ENCODE measurements at regions not wholly inside any gene's neighbourhood (a gene's known extent, or its start where the extent isn't known, plus 50 kb on each side); places are given as distances from the start of the nearest gene placed in this dataset.

GRCh38 chr9:16278326-16278999, 592.0 kb downstream of the BNC2 start:
- H3K4me1 Mint-ChIP-seq = no peaks in the 10 kb centered on the region
- no peaks in the 10 kb centered on the region for H3K9me3 Mint-ChIP-seq
- DNase-seq (ENCODE audit: low spot score) = no peak
- no peak for ATAC-seq
- no peak overlapping the region for H3K4me3 Mint-ChIP-seq
- no peak overlapping the region for H3K27ac Mint-ChIP-seq
- no peaks in the 10 kb centered on the region for H3K36me3 Mint-ChIP-seq
- TF ChIP-seq ZNF121 (CRISPR knock-in tag; IDR thresholded peaks at IDR 0.05) (no peak), ZNF671 (CRISPR knock-in tag; IDR thresholded peaks at IDR 0.05) (no peak), EMX1 (CRISPR knock-in tag; IDR thresholded peaks at IDR 0.05) (no peak), RELA (CRISPR knock-in tag; IDR thresholded peaks at IDR 0.05; ENCODE audit: borderline replicate concordance) (no peak), ZNF416 (CRISPR knock-in tag; IDR thresholded peaks at IDR 0.05) (no peak), ZNF512 (CRISPR knock-in tag; IDR thresholded peaks at IDR 0.05; ENCODE audit: borderline replicate concordance) (no peak), IRF2 (CRISPR knock-in tag; IDR thresholded peaks at IDR 0.05; ENCODE audit: borderline replicate concordance, low read depth) (no peak), ZNF532 (CRISPR knock-in tag; IDR thresholded peaks at IDR 0.05; ENCODE audit: borderline replicate concordance) (no peak), SMAD4 (CRISPR knock-in tag; IDR thresholded peaks at IDR 0.05) (no peak), STAT6 (CRISPR knock-in tag; conservative IDR thresholded peaks at IDR 0.05; ENCODE audit: low read depth) (no peak)
- ChIA-PET CTCF (interaction anchor here (1.1 kb wide), 1 partner anchor 11 kb away, joined by 3 read pairs; no protein-coding TSS in a partner anchor), POLR2A (no interaction called here)
- no peaks in the 10 kb centered on the region for H3K27me3 Mint-ChIP-seq (ENCODE audit: low read depth)

- Mint-ChIP-seq H3K36me3 (no peaks in the 10 kb centered on the region), H3K9me3 (peaks cover 5% of the 10 kb centered on the region), H3K4me1 (no peaks in the 10 kb centered on the region), H3K27me3 (ENCODE audit: low read depth) (no peaks in the 10 kb centered on the region), H3K4me3 (no peak overlapping the region), H3K27ac (no peak overlapping the region)
- TF ChIP-seq TCF7 (CRISPR knock-in tag; IDR thresholded peaks at IDR 0.05; ENCODE audit: low read depth) = no peak
- TF ChIP-seq TEAD1 (CRISPR knock-in tag; IDR thresholded peaks at IDR 0.05) = no peak
- no peak for TF ChIP-seq ZNF671 (CRISPR knock-in tag; IDR thresholded peaks at IDR 0.05)
- CTCF ChIA-PET = no interaction called here
- POLR2A ChIA-PET = no interaction called here
- DNase-seq (ENCODE audit: low spot score) (no peak), ATAC-seq (no peak)
Observed at GRCh38 chr9:16281707-16282106, 588.8 kb downstream of the BNC2 start.

- no peak overlapping the region for H3K4me3 Mint-ChIP-seq
- ChIA-PET POLR2A (no interaction called here), CTCF (no interaction called here)
- DNase-seq (ENCODE audit: low spot score) = no peak
- no peak for ATAC-seq
- H3K36me3 Mint-ChIP-seq = no peaks in the 10 kb centered on the region
- H3K27me3 Mint-ChIP-seq (ENCODE audit: low read depth) = no peaks in the 10 kb centered on the region
- no peaks in the 10 kb centered on the region for H3K4me1 Mint-ChIP-seq
- no peak overlapping the region for H3K27ac Mint-ChIP-seq
- peaks cover 8% of the 10 kb centered on the region for H3K9me3 Mint-ChIP-seq
- TF ChIP-seq ZBTB43 (CRISPR knock-in tag; IDR thresholded peaks at IDR 0.05) = no peak
- no peak for TF ChIP-seq ZNF281 (CRISPR knock-in tag; IDR thresholded peaks at IDR 0.05)
- TF ChIP-seq CBFB (CRISPR knock-in tag; IDR thresholded peaks at IDR 0.05; ENCODE audit: low read depth) = no peak
- TF ChIP-seq GRHL2 (CRISPR knock-in tag; IDR thresholded peaks at IDR 0.05; ENCODE audit: insufficient replicate concordance, severe bottlenecking) = no peak
- no peak for TF ChIP-seq ATF6 (CRISPR knock-in tag; IDR thresholded peaks at IDR 0.05)
Observed at GRCh38 chr9:16282216-16282615, 588.3 kb downstream of the BNC2 start.
